Stomach (tissue), 8 donors: ENCODE measurements at regions not wholly inside any gene's neighbourhood (a gene's known extent, or its start where the extent isn't known, plus 50 kb on each side); places are given as distances from the start of the nearest gene placed in this dataset.
A peak's percentile ranks its signal among the peaks of the same experiment; 100 is the strongest.

Experiments used
- DNase-seq, 2 donors: peaks; one replicate each; pipeline versions ENCODE4 v3.0.0 to v3.0.0-alpha.2; 2013 to 2019
- H3K27ac ChIP-seq, 5 donors: fragments of 200-600 bp in 4 of 5; sonication (generic) in 4 of 5; one replicate each; pipeline ENCODE4 v1.5.1; 2013 to 2019; ENCODE audit warnings: mild to moderate bottlenecking in 1 of 5, moderate library complexity in 1 of 5
- H3K27me3 ChIP-seq, 3 donors: fragments of 200-600 bp; sonication (generic); one replicate each; pipeline ENCODE4 v1.5.1; 2017 to 2019; ENCODE audit warnings: mixed run types in 1 of 3
- H3K36me3 ChIP-seq, 4 donors: fragments of 200-600 bp; sonication (generic); 1 replicate in 3 of 4; 2 replicates in 1 of 4; pipeline ENCODE4 v1.5.1; 2016 to 2019
- H3K4me1 ChIP-seq, 4 donors: fragments of 200-600 bp; sonication (generic); one replicate each; pipeline ENCODE4 v1.5.1; 2016 to 2019
- H3K4me3 ChIP-seq, 4 donors: fragments of 200-600 bp; sonication (generic) in 3 of 4; one replicate each; pipeline ENCODE4 v1.5.1; 2016 to 2019; ENCODE audit warnings: mild to moderate bottlenecking in 1 of 4
- H3K9me3 ChIP-seq, 4 donors: fragments of 200-600 bp; sonication (generic); one replicate each; pipeline ENCODE4 v1.5.1; 2016 to 2019
- CTCF ChIP-seq, 7 experiments: fragments of 450-650 bp in 4 of 7; fragments of 200-600 bp in 3 of 7; sonication (generic) in 3 of 7; IDR thresholded peaks; one replicate each; pipeline ENCODE4 v1.5.1; 2016 to 2019; ENCODE audit warnings: antibody characterized with exemption in 7 of 7, control low read depth in 2 of 7, mild to moderate bottlenecking in 1 of 7
- EP300 ChIP-seq: sonication (generic); formaldehyde crosslinking; IDR thresholded peaks from one replicate; pipeline ENCODE4 v1.6.1; 2017; ENCODE audit warnings: antibody characterized with exemption
- POLR2A ChIP-seq, 4 donors: fragments of 450-650 bp; IDR thresholded peaks; one replicate each; pipeline ENCODE4 v1.6.1; 2016; ENCODE audit warnings: antibody characterized with exemption in 4 of 4, control low read depth in 2 of 4, mild to moderate bottlenecking in 1 of 4, moderate library complexity in 1 of 4
- POLR2AphosphoS5 ChIP-seq, 3 donors: sonication (generic); formaldehyde crosslinking; IDR thresholded peaks; one replicate each; pipeline ENCODE4 v1.6.1; 2016; ENCODE audit warnings: antibody characterized with exemption in 3 of 3
- WGBS, 5 donors: extraction: QIAGEN DNeasy Blood & Tissue Kit in 3 of 5; methylation state at CpG; one replicate each; pipeline versions ENCODE4 v1.1.5 to v1.1.7; 2013 to 2018; 5-methylcytosine and 5-hydroxymethylcytosine counted together
- intact Hi-C: fragments of 100-400 bp; cut with DNase I; formaldehyde crosslinking; loops from one replicate; pipeline ENCODE4 v1.15.1; 2023; ENCODE audit warnings: low total_unique reads
- donor health status: healthy with polysubstance abuse.
- donor health status: Bipolar disorder and iron deficiency.
- donor health status: healthy.

GRCh38 chr14:85441909-85442643 lies 87.9 kb upstream of the FLRT2 start:
- no peak overlapping the region for H3K27ac ChIP-seq
- 40 to 61% (median 55%) methylated on average over 2 of the region's 2 CpGs for WGBS, 5 donors
- no peaks in the 10 kb centered on the region for H3K4me1 ChIP-seq
- intact Hi-C loops: no loop called here
- no peak for TF ChIP-seq POLR2AphosphoS5 (IDR thresholded peaks at IDR 0.05)
- no peak for TF ChIP-seq CTCF (IDR thresholded peaks at IDR 0.05)
- TF ChIP-seq POLR2A (IDR thresholded peaks at IDR 0.05): no peak
- no peak for TF ChIP-seq EP300
- H3K4me3 ChIP-seq: no peak overlapping the region
- H3K9me3 ChIP-seq: no peaks in the 10 kb centered on the region
- no peak for DNase-seq
- H3K36me3 ChIP-seq: no peaks in the 10 kb centered on the region
- H3K27me3 ChIP-seq: no peaks in the 10 kb centered on the region

- WGBS, 5 donors: 92 to 100% (median 97%) methylated on average over 1 of the region's 1 CpG
- no peaks in the 10 kb centered on the region for H3K27me3 ChIP-seq
- no peaks in the 10 kb centered on the region for H3K4me1 ChIP-seq
- no peak overlapping the region for H3K4me3 ChIP-seq
- TF ChIP-seq CTCF (IDR thresholded peaks at IDR 0.05): no peak
- TF ChIP-seq POLR2A (IDR thresholded peaks at IDR 0.05): no peak
- TF ChIP-seq EP300: no peak
- TF ChIP-seq POLR2AphosphoS5 (IDR thresholded peaks at IDR 0.05): no peak
- H3K27ac ChIP-seq: no peak overlapping the region
- H3K9me3 ChIP-seq: no peaks in the 10 kb centered on the region
- intact Hi-C loops: no loop called here
- no peak for DNase-seq
- H3K36me3 ChIP-seq: no peaks in the 10 kb centered on the region
Measured at GRCh38 chr14:85442996-85443395, 86.9 kb upstream of the FLRT2 start.

GRCh38 chr14:85444635-85445034 lies 85.3 kb upstream of the FLRT2 start:
- Histone ChIP-seq H3K4me3 (no peak overlapping the region), H3K36me3 (no peaks in the 10 kb centered on the region), H3K9me3 (no peaks in the 10 kb centered on the region), H3K27ac (no peak overlapping the region), H3K4me1 (no peaks in the 10 kb centered on the region), H3K27me3 (no peaks in the 10 kb centered on the region)
- intact Hi-C loops: no loop called here
- TF ChIP-seq POLR2A (IDR thresholded peaks at IDR 0.05) (no peak), EP300 (no peak), CTCF (IDR thresholded peaks at IDR 0.05) (no peak), POLR2AphosphoS5 (IDR thresholded peaks at IDR 0.05) (no peak)
- peak in 1 of 2 donors; percentile 55 for DNase-seq
- 67 to 80% (median 75%) methylated on average over 3 of the region's 3 CpGs for WGBS, 5 donors

- WGBS, 5 donors: 86 to 95% (median 95%) methylated on average over 3 of the region's 3 CpGs
Measured at GRCh38 chr14:85445151-85445795, 84.7 kb upstream of the FLRT2 start.

More at GRCh38 chr14:85445151-85445795, 84.7 kb upstream of the FLRT2 start:
- Histone ChIP-seq H3K27me3 (no peaks in the 10 kb centered on the region), H3K27ac (no peak overlapping the region), H3K9me3 (no peaks in the 10 kb centered on the region), H3K4me1 (no peaks in the 10 kb centered on the region), H3K4me3 (no peak overlapping the region), H3K36me3 (no peaks in the 10 kb centered on the region)
- DNase-seq: no peak
- intact Hi-C loops: no loop called here
- TF ChIP-seq POLR2AphosphoS5 (IDR thresholded peaks at IDR 0.05): no peak
- TF ChIP-seq CTCF (IDR thresholded peaks at IDR 0.05): no peak
- TF ChIP-seq EP300: no peak
- no peak for TF ChIP-seq POLR2A (IDR thresholded peaks at IDR 0.05)
